Natural killer cell treated with Interleukin-12 subunit alpha and Interleukin-12 subunit beta and Interleukin-15 and Interleukin-18, amount 100 ng/mL, for 72 hours (primary cell): ENCODE measurements at regions not wholly inside any gene's neighbourhood (a gene's known extent, or its start where the extent isn't known, plus 50 kb on each side); places are given as distances from the start of the nearest gene placed in this dataset.
"Not testable (repeated sequence)": the region's sequence is repeated elsewhere in the genome, so short reads cannot be mapped to it uniquely, and the experiment has no call there.

Experiments used
- ATAC-seq, 2 donors: fragments of 150-1000 bp; cut with Tn5 transposase in 1 of 2; sonication (Bioruptor Pico), chemical (Tn5 transposase) in 1 of 2; 2 replicates each; pipeline ENCODE4 v1.10.0; 2021
- DNase-seq: peaks from one replicate; pipeline ENCODE4 v3.0.0; 2022; ENCODE audit warnings: low spot score
- H3K27ac Mint-ChIP-seq, 2 donors: 1 replicate in 1 of 2; 2 replicates in 1 of 2; pipeline ENCODE4 v1.8.0; 2022; ENCODE audit warnings: mixed read lengths in 2 of 2, mild to moderate bottlenecking in 1 of 2, moderate library complexity in 1 of 2
- H3K27me3 Mint-ChIP-seq, 2 donors: 1 replicate in 1 of 2; 2 replicates in 1 of 2; pipeline ENCODE4 v1.8.0; 2022; ENCODE audit warnings: mixed read lengths in 2 of 2
- H3K36me3 Mint-ChIP-seq: one replicate; pipeline ENCODE4 v1.8.0; 2022; ENCODE audit warnings: mixed read lengths
- H3K4me1 Mint-ChIP-seq, 2 donors: 1 replicate in 1 of 2; 2 replicates in 1 of 2; pipeline ENCODE4 v1.8.0; 2022; ENCODE audit warnings: low read depth in 2 of 2, mixed read lengths in 2 of 2, mild to moderate bottlenecking in 1 of 2
- H3K4me3 Mint-ChIP-seq: one replicate; pipeline ENCODE4 v1.8.0; 2022; ENCODE audit warnings: mixed read lengths
- H3K9me3 Mint-ChIP-seq: 2 replicates; pipeline ENCODE4 v1.8.0; 2022; ENCODE audit warnings: mixed read lengths

DNA sequence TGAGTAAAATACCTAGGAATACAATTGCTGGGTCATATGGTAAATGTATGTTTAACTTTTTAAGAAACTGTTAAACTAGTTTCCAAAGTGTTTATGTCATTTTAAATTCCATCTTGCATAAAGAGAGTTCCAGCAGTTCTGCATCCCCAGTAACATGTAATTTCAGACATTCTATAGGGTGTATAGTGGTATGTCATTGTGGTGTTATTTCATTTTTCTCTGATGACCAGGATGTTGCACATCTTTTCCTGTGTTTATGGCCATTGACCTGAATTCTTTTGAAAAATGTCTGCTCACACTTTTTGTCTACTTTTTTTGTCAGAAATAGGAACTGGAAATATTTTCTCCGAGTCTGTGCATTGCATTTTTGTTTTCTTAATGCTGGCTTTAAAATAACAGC, 128.9 kb downstream of the TMEM200A start:
- Mint-ChIP-seq H3K27ac (no peak overlapping the region), H3K36me3 (no peaks in the 10 kb centered on the region), H3K4me1 (no peaks in the 10 kb centered on the region), H3K9me3 (no peaks in the 10 kb centered on the region), H3K27me3 (no peaks in the 10 kb centered on the region), H3K4me3 (no peak overlapping the region)
- no peak for ATAC-seq
- no peak for DNase-seq

DNA sequence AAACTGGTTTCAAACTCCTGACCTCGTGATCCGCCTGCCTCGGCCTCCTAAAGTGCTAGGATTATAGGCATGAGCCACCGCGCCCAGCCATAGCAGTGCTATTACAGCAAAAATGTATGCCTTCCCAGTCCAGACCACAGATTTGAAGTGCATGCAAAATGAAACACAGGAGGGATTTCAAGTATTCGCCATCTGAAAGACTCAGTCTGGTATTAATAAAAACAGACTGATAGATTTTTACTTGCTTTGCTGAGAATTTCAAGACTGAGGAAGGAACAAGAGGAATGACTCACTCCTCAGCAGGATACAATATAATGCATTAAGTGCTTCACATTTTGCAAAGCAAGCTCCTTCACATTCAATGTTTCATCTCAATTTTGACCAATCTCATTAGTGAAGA, 134.9 kb downstream of the TMEM200A start:
- Mint-ChIP-seq H3K27ac (no peak overlapping the region), H3K36me3 (no peaks in the 10 kb centered on the region)

DNA sequence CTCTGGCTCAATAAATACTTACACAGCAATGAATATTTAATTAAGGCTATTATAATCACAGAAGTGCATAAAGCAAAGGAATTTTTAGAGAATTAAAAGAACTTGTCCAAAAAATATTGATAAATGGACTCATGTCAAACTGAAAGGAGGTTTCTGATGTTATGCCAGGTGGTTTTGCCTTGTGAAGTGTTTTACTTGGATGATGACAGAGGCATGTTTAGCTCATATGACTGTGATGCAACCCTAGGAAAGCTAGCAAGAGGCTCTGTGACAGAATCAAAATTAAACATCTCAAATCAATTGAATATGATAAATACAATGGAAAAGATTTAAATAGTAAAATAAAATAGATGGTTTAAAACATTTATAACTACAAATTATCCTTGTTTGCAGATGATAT, 137.3 kb downstream of the TMEM200A start:
- no peak overlapping the region for H3K27ac Mint-ChIP-seq
- H3K36me3 Mint-ChIP-seq: no peaks in the 10 kb centered on the region
- peaks cover 0 to 3% of the 10 kb centered on the region in 2 donors for H3K4me1 Mint-ChIP-seq
- ATAC-seq (no peak), DNase-seq (no peak)
- peaks cover 0 to 8% of the 10 kb centered on the region in 2 donors for H3K27me3 Mint-ChIP-seq
- H3K9me3 Mint-ChIP-seq: no peaks in the 10 kb centered on the region
- no peak overlapping the region for H3K4me3 Mint-ChIP-seq

More for the DNA sequence above, 134.9 kb downstream of the TMEM200A start:
- no peak overlapping the region for H3K4me3 Mint-ChIP-seq
- H3K9me3 Mint-ChIP-seq: no peaks in the 10 kb centered on the region
- DNase-seq (no peak), ATAC-seq (no peak)
- peaks cover 0 to 3% of the 10 kb centered on the region in 2 donors for H3K4me1 Mint-ChIP-seq
- H3K27me3 Mint-ChIP-seq: peaks cover 0 to 8% of the 10 kb centered on the region in 2 donors

DNA sequence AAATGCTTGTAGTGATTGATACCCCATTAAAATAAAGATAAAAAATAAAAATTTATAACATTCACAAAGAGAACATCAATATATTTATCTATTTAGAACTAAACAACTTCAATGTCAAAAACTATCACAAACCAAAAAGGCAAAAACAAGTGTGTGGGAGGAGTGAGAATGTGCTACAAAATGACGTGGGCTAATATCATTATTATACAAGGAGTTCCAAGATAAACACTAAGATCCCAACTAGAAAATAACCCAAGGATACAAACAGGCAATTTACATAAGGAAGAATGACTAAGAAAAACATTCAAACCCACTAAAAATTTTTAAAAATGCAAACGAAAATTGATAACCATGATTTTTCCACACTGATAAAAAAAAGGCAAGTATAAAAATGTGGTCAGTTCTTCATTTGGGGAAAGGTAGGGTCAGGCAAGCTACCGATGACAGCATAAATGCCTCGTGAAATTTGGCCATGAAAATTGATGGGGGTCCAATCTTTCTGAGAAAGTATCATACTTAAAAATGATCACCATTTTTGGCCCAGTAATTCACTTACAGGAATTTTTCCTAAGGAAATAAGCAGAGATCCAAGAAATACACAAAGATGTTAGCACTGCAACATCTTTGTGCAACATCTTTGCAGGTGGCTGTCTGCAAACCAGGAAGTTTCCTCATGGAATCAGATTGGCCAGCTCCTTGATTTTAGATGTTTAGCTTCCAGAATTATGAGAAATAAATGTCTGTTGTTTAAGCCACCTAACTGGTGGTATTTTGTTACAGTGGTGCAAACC, 140.2 kb downstream of the TMEM200A start:
- DNase-seq: no peak
- Mint-ChIP-seq H3K4me1 (peaks cover 0 to under 1% of the 10 kb centered on the region in 2 donors), H3K36me3 (no peaks in the 10 kb centered on the region), H3K4me3 (no peak overlapping the region), H3K9me3 (no peaks in the 10 kb centered on the region), H3K27ac (no peak overlapping the region), H3K27me3 (peaks cover 0 to 6% of the 10 kb centered on the region in 2 donors)
- ATAC-seq: no peak

DNA sequence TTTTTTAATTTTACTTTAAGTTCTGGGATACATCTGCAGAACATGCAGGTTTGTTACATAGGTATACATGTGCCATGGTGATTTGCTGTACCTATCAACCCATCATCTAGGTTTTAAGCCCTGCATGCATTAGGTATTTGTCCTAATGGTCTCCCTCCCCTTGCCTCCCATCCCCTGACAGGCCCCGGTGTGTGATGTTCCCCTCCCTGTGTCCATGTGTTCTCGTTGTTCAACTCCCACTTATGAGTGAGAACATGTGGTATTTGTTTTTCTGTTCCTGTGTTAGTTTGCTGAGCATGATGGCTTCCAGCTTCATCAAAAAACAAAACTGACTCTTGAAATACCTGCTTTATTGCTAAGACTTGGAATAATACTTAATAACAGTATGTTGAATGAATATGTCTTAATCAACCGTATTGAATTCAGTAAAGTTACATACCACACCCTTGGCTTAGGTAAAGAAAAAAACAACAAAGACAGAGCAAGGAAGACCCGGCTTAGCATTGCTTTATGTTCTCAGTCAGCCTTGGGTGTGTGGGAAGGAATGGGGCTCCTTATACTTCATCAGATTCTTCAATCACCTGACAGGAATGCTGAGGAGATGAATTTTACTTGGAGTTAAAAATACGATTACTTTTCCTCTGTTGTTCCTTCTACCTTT, 141.3 kb downstream of the TMEM200A start:
- not testable (repeated sequence) for ATAC-seq, H3K27ac Mint-ChIP-seq, H3K9me3 Mint-ChIP-seq, H3K4me3 Mint-ChIP-seq, H3K4me1 Mint-ChIP-seq, H3K27me3 Mint-ChIP-seq, H3K36me3 Mint-ChIP-seq, DNase-seq

DNA sequence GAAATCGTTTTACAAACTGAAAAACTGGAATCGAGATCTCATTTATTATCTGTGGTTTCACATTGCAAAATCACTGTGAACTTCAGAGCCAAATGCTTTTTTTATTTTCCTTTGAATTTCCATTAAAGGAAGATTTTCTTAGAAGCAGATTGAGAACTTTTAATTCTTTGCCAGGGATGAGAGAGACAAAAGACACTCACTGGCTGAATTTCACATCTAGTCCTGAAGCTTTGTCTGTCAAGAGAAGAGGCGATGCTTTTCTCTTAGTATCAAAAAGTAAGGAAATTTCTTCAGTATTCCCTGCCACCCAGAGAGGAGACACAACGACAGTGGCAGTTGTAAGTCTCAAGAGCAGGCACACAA, 141.8 kb downstream of the TMEM200A start:
- no peaks in the 10 kb centered on the region for H3K36me3 Mint-ChIP-seq
- ATAC-seq: no peak
- peaks cover 0 to 5% of the 10 kb centered on the region in 2 donors for H3K27me3 Mint-ChIP-seq
- H3K4me1 Mint-ChIP-seq: peaks cover 3 to 6% of the 10 kb centered on the region in 2 donors
- H3K9me3 Mint-ChIP-seq: no peaks in the 10 kb centered on the region
- no peak overlapping the region for H3K4me3 Mint-ChIP-seq
- H3K27ac Mint-ChIP-seq: no peak overlapping the region
- DNase-seq: no peak

DNA sequence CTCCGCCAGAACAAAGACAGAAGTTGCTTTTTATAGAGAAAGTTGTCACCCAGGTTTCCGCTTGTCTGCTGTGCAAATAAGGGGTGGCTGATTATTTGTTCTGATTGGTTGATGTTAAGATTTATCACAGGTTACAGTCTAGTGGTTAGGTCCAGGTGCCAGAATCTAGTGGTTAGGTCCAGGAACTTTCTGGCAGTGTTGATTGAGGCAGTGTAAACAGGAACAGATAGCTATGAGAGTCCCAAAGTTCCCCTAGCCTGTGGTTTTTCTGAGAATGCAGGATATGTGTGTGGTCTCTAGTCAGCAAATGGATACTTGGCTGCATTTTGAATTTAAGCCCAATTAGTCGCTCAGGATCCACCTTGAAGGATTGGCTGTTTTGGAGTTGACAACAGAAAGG, 148.0 kb downstream of the TMEM200A start:
- peaks cover 41 to 58% of the 10 kb centered on the region in 2 donors for H3K4me1 Mint-ChIP-seq
- H3K36me3 Mint-ChIP-seq: peaks cover 10% of the 10 kb centered on the region
- DNase-seq: peak; percentile 80
- peaks cover 6% of the 10 kb centered on the region for H3K9me3 Mint-ChIP-seq
- peak; percentile 90 to 94 for ATAC-seq
- peak overlapping the region; percentile 50 for H3K4me3 Mint-ChIP-seq
- no peaks in the 10 kb centered on the region for H3K27me3 Mint-ChIP-seq
- peak overlapping the region; percentile 87 to 98 for H3K27ac Mint-ChIP-seq

DNA sequence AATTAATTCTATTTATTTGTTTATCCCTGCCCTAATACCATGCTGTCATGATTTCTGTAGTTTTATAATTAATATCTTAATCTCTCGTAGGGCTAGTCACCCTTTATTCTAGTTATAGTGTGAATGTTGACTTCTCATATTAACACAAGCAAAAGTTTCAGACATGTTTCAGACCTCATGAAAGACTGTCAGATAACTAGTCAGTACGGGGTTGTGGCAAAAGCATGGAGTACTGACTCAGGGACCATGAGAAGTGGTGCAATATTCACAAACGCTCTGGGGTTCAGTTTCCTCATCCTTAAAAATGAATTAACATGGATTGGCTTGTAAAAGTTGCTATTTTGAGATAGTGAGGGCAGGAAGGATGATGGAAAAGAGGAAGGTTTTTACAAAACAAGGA, 148.9 kb downstream of the TMEM200A start:
- H3K36me3 Mint-ChIP-seq: peaks cover 10% of the 10 kb centered on the region
- H3K4me3 Mint-ChIP-seq: peak overlapping the region; percentile 52
- H3K9me3 Mint-ChIP-seq: peaks cover 6% of the 10 kb centered on the region
- no peaks in the 10 kb centered on the region for H3K27me3 Mint-ChIP-seq
- H3K4me1 Mint-ChIP-seq: peaks cover 41 to 58% of the 10 kb centered on the region in 2 donors
- DNase-seq: no peak
- no peak for ATAC-seq
- H3K27ac Mint-ChIP-seq: peak overlapping the region; percentile 87 to 98

DNA sequence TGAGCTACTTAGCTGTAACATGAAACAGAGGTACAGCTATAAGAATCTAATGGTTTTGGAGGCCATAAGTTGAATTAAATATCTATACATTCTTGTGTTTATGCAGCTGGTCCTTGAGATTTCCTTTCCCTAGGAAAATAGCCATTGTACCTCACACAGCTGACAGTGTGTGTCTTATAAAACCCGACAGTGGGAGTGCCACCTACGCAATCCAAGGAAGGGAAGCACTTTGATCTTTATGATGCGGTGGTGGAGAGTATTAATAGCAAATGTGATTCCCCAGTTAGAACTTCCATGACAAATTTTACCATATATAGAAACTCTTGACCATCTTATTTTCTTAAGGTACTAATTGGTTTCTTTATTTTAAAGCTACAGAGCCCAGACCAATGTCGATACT, 149.5 kb downstream of the TMEM200A start:
- peaks cover 6% of the 10 kb centered on the region for H3K9me3 Mint-ChIP-seq
- H3K27ac Mint-ChIP-seq: peak overlapping the region; percentile 87 to 98
- DNase-seq (no peak), ATAC-seq (no peak)
- H3K4me1 Mint-ChIP-seq: peaks cover 41 to 58% of the 10 kb centered on the region in 2 donors
- H3K4me3 Mint-ChIP-seq: no peak overlapping the region
- peaks cover 10% of the 10 kb centered on the region for H3K36me3 Mint-ChIP-seq
- no peaks in the 10 kb centered on the region for H3K27me3 Mint-ChIP-seq

DNA sequence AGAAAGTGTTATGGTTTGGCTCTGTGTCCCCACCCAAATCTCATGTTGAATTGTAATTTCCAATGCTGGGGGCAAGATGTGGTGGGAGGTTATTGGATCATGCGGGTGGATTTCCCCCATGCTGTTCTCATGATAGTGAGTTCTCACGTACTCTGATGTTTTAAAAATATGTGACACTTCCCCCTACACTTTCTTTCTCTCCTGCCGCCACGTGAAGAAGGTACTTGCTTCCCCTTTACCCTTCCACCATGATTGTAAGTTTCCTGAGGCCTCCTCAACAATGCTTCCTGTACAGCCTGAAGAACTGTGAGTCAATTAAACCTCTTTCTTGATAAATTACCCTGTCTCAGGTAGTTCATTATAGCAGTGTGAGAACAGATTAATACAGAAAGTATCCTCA, 150.8 kb downstream of the TMEM200A start:
- Mint-ChIP-seq H3K36me3 (peaks cover 10% of the 10 kb centered on the region), H3K27ac (peak overlapping the region; percentile 16 to 48), H3K4me1 (peaks cover 44 to 57% of the 10 kb centered on the region in 2 donors), H3K27me3 (no peaks in the 10 kb centered on the region), H3K9me3 (peaks cover 6% of the 10 kb centered on the region), H3K4me3 (no peak overlapping the region)
- DNase-seq (no peak), ATAC-seq (no peak)

DNA sequence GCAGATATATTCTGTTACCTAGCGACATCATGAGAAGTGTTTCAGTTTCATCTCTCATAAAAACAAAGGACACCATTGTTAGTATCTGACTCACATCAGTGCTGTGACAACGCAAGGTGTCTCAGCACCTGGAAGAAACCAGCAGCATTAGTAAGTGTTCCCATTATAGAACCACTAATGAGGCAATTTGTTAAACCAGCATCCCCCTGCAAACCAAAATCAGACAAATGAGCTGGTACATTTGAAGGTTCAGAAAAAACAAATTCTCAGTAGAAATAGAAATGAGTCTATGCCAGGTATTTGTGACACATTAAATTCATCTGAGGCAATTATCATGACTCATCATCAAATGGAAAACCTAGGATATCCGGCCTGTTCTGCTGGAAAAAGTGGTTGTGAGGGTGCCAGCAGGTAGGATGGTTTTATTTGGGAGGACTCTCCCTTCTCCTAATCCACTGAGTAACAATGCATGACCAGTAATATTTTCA, 151.7 kb downstream of the TMEM200A start:
- Mint-ChIP-seq H3K4me3 (no peak overlapping the region), H3K4me1 (peaks cover 42 to 53% of the 10 kb centered on the region in 2 donors), H3K27ac (peak overlapping the region; percentile 16 to 52), H3K27me3 (no peaks in the 10 kb centered on the region), H3K9me3 (peaks cover 6% of the 10 kb centered on the region), H3K36me3 (peaks cover 10% of the 10 kb centered on the region)
- DNase-seq (no peak), ATAC-seq (no peak)

DNA sequence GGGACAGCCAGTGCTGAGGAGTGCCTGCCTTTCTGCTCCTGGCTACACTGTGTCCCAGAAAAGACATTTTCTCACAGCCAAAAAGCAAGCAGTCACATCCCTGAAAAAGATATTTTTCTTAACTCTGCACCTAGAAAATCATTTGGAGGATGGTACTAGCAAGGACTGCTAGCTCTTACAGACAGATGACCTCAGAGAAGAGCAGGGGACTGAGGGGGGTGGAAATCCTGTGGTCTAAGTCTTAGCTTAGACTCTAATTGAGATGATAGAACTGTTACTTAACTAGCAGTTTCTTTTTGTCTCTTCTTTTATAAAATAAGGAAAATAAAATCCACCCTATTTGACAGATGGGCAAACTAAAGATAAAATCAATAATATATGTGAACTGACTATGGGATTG, 152.8 kb downstream of the TMEM200A start:
- Mint-ChIP-seq H3K9me3 (peaks cover 6% of the 10 kb centered on the region), H3K36me3 (peaks cover 10% of the 10 kb centered on the region), H3K27ac (peak overlapping the region; percentile 16 to 52), H3K27me3 (no peaks in the 10 kb centered on the region), H3K4me1 (peaks cover 35 to 43% of the 10 kb centered on the region in 2 donors), H3K4me3 (no peak overlapping the region)
- DNase-seq: no peak
- no peak for ATAC-seq

DNA sequence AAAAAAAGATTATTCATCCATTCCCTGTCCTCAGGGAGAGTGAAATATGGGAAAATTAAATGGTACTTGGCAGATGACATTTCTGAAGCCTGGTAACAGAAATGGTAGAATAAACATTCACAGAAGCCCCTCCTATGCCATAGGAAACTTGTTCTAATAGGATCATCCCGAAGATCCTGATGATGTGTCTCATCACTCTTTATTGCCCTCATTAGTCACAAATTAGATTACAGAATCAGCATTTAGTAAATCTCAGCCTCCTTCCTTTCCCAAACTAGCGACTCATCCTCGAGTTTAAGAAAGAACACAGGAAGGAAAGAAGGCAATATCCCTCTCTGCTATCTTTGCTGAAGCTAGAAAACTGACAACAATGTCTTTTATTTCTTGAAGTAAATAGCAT, 154.4 kb downstream of the TMEM200A start:
- Mint-ChIP-seq H3K36me3 (peaks cover 10% of the 10 kb centered on the region), H3K9me3 (peaks cover 3% of the 10 kb centered on the region), H3K27me3 (no peaks in the 10 kb centered on the region), H3K4me3 (no peak overlapping the region), H3K27ac (no peak overlapping the region), H3K4me1 (peaks cover 29 to 36% of the 10 kb centered on the region in 2 donors)
- DNase-seq (no peak), ATAC-seq (no peak)

DNA sequence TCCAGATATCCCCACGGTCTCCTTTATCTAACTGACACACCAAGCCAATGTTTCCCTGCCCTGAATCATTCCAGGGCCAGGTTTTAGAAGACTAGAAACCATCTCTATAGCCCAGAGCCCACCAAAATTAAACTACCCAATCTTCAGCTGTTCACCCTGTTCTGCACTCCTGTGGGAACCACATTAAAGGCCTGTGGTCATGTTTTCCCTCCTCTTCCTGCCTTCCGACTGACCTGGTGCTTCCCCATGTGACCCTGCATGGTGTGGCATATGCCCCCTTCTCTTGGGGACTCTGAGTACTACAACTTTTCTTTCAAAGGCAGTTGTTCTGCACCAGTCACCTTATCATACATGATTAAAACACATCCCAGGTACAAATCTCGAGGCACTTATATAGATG, 155.0 kb downstream of the TMEM200A start:
- H3K27me3 Mint-ChIP-seq: no peaks in the 10 kb centered on the region
- peaks cover 29 to 34% of the 10 kb centered on the region in 2 donors for H3K4me1 Mint-ChIP-seq
- ATAC-seq (no peak), DNase-seq (no peak)
- H3K9me3 Mint-ChIP-seq: peaks cover 3% of the 10 kb centered on the region
- H3K4me3 Mint-ChIP-seq: no peak overlapping the region
- no peak overlapping the region for H3K27ac Mint-ChIP-seq
- H3K36me3 Mint-ChIP-seq: peaks cover 10% of the 10 kb centered on the region
